ENCODE measurements at regions not wholly inside any gene's neighbourhood (a gene's known extent, or its start where the extent isn't known, plus 50 kb on each side); places are given as distances from the start of the nearest gene placed in this dataset.
A peak's percentile ranks its signal among the peaks of the same experiment; 100 is the strongest.

- no peak for DNase-seq (ENCODE audit: low read depth)
These were observed 55.2 kb downstream of the MAGEC2 start for GRCh38 chrX:142149919-142150318.

- no peak for DNase-seq (ENCODE audit: low read depth)
These were observed 70.6 kb downstream of the MAGEC2 start for GRCh38 chrX:142134533-142134932.

DNA sequence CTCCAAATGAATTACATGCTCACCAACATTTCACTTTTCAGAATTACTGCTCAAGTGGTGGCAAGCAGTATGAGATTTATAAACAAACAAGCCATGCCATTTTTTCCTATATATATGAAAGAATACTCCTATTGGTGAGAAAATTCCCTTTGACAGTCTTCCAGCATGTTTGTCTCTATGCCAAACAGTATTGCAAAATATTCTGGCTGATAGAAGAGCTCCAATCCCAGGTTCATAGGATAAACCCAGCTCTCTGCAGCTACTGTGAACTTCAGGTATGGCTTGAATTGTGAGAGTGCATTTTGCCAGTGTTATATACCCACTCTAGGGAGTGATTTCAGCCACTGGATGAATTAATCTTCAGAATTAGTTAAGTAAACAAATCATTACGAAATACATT lies 108.8 kb downstream of the MAGEC2 start:
- no peak for DNase-seq (ENCODE audit: low read depth)

GRCh38 chrX:142095651-142096245 lies 109.3 kb downstream of the MAGEC2 start:
- DNase-seq (ENCODE audit: low read depth) = no peak

DNA sequence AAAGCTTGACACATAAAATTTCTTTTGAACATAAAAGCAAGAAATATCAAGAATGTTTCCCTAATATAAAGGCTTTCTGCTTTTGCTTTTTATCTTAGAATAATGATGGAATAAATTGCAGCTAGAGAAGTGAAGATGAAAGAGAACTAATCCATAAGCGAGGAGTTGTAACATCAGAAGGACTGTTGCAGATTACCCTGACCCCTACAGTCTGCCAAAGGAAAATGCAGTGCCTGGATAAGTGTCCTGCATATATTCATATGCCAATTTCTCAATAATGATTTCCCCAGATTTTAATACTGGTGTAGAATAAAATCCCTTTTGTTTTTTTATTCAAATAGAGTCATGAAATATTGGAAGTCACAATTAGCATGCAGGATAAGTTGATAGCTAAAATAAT lies 115.9 kb downstream of the MAGEC2 start:
- no peak for DNase-seq (ENCODE audit: low read depth)

- DNase-seq (ENCODE audit: low read depth) = no peak
These were observed 120.5 kb downstream of the MAGEC2 start for GRCh38 chrX:142084611-142085010.

DNA sequence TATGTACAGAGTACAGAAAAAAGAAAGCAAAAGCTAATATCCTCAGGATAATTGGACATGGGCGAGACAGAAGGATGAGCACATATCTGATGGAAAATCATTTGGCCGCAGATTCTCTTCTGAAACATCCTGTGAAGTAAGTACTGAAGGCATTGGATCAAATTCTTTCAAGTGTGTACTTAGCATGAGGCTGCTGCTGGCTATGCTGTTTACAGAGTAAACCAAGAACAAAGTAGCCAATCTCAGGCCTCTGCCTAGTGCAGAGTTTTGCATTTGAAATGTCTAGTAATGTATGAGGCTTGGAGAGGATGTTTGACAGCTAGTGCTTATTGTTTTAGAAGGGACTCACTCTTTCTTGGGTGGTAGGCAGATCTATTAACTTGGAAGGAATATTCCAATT lies 128.5 kb downstream of the MAGEC2 start:
- no peak for DNase-seq (ENCODE audit: low read depth)

- no peak for DNase-seq (ENCODE audit: low read depth)
These were observed 136.7 kb downstream of the MAGEC2 start for GRCh38 chrX:142068365-142068764.

GRCh38 chrX:142060191-142060590 lies 144.9 kb downstream of the MAGEC2 start:
- no peak for DNase-seq (ENCODE audit: low read depth)

DNA sequence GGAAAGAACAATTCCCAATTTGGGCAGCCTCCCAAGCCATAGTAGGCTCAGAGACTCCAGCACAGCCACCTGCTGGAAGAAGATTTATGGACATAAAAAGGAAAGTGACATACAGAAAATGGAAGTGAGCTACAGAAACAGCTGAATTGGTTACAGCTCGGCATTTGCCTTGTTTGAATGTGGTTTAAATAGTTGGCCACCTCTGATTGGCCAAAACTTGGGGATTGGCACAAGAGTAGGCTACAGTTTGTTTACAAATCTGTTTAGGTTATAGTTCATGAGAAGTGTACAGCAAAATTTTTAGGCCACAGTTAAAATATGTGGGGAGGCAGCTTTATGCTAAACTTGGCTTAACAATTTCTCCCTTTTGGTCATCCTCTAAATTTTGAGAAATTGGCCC lies 150.4 kb downstream of the MAGEC1 start:
- DNase-seq (ENCODE audit: low read depth) = no peak

- DNase-seq (ENCODE audit: low read depth) = no peak
These were observed 148.5 kb downstream of the MAGEC1 start for GRCh38 chrX:142052238-142052637.

- no peak for DNase-seq (ENCODE audit: low read depth)
These were observed 139.5 kb downstream of the MAGEC1 start for GRCh38 chrX:142043196-142043595.

DNA sequence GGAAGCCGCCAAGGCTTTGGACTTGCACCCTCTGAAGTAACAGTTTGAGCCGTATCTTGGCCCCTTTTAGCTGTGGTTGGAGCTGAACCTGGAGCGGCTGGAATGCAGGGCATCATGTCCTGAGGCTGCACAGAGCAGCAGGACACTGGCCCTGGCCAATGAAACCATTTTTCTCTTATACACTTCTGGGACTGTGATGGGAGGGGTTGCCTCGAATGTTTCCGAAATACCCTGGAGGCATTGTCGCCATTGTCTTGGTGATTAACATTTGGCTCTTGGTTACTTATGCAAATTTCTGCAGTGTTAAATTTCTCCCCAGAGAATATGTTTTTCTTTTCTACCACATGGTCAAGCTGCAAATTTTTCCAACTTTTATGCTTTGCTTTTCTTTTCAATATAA lies 137.2 kb downstream of the MAGEC1 start:
- no peak for DNase-seq (ENCODE audit: low read depth)

DNA sequence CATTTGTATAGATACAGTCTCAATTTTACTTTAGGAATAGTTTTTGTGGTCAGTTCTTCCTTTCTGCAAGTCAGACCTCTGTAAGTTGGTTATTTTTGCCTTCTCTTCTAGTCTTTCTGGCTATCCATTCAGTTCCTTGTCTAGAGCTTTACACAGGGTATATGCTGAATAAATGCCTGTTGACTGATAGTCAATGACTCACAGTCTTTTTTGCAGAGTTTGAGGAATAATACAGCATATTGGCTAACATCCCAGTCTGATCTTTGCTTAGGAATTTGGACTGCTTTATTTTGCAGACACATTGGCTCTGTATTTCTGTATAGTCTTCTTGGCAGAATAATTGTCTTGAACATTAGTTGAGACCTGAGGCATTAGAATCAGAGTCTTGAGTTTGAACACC lies 132.4 kb downstream of the MAGEC1 start:
- no peak for DNase-seq (ENCODE audit: low read depth)

DNA sequence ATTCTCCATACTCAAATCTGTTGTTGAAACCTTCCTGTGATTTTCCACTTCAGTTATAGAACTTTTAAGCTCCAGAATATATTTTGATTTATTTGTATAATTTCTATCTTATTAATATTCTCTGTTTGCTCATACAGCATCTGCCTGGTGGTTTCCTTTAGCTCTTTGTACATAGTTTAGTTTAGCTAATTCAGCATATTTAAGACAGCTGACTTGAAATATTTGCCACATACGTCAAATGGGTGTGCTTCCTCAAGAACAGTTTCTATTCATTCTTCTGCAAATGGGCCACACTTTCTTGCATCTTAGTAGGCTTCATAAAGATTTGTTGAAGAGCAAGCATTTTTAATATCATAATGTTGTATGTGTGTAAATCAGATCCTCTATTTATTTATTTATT lies 101.8 kb downstream of the MAGEC1 start:
- DNase-seq (ENCODE audit: low read depth) = no peak

DNA sequence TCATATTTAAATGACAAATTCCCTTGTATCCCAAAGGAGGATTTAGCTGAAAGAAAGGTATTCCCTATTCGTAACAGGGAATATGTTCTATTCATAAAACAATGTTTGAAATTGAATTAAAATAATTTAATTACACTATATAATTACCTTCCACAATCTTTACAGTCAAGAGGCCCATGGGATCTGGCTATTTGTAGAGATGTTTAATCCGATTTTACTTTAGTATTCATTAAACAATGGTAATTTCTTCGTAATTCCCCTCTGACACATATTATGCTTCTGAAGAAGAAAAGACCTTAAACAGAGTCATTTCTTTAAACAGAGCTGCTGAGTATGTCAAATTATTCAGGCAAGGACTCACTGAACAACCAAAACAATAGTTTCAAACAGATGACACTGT lies 98.8 kb downstream of the MAGEC1 start:
- DNase-seq (ENCODE audit: low read depth) = no peak

DNA sequence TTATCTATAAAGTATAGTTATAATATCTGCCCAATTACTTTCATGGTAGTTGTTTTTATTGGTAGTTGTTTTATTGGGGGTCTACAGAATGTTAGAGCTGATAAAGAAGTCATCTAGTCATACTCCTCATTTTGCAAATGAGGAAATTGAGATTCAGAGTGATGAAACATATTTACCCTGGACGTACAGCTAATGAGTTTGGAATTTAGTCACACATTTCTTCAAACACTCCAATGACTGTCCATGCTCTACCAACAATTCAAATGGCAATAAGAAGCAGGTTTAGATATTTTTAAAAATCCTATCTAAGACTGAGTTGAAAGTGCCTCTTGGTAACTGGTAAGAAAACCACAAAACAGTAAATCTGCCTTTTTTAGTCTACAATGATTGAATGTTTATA lies 98.2 kb downstream of the MAGEC1 start:
- no peak for DNase-seq (ENCODE audit: low read depth)

- no peak for DNase-seq (ENCODE audit: low read depth)
These were observed 86.1 kb downstream of the MAGEC1 start for GRCh38 chrX:141989815-141990214.

GRCh38 chrX:141989134-141989533 lies 85.4 kb downstream of the MAGEC1 start:
- DNase-seq (ENCODE audit: low read depth) = peak; percentile 1

DNA sequence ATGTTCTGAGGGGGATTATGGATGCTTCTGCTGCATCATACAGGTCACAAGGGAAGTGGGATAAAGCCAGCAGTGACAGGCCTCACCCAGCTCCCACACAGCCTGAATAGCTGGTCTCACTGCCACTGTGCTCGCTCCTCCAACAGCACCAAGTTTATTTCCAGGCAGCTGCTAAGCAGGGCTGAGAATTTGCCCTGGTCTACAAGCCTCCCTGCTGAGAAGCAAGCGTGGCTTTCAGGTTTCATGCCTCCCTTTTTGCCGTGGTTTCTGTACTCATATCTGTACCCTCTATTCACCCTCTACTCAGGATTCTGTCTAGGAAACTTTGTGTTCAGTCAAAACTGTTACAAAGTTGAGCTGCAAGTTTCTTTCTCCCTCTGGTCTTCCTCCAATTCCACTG lies 78.6 kb downstream of the MAGEC1 start:
- DNase-seq (ENCODE audit: low read depth) = no peak

GRCh38 chrX:141975839-141976238 lies 72.1 kb downstream of the MAGEC1 start:
- no peak for DNase-seq (ENCODE audit: low read depth)

DNA sequence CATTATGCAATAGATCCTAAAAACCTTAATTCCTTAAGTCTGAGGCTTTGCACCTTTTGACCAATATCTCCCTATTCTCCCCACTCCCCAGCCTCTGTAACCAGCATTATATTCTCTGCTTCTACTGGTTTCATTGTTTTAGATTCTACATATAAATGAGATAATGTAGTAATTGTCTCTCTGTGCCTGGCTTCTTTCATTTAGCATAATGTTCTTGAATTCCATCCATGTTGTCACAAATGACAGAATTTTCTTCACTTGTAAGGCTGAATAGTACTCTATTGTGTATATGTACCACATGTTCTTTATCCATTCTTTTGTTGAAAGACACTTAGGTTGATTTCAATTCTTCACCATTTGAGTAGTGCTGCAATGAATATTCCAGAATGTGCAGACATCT lies 66.0 kb downstream of the MAGEC1 start:
- DNase-seq (ENCODE audit: low read depth) = no peak

- DNase-seq (ENCODE audit: low read depth) = no peak
These were observed 56.9 kb downstream of the MAGEC1 start for GRCh38 chrX:141960578-141960977.

Measured in fibroblast of gingiva (primary cell).